ENCODE measurements at regions not wholly inside any gene's neighbourhood (a gene's known extent, or its start where the extent isn't known, plus 50 kb on each side); places are given as distances from the start of the nearest gene placed in this dataset.

GRCh38 chr5:108669462-108669861 is 78.2 kb upstream of the FER start:
- H3K27me3 Mint-ChIP-seq (ENCODE audit: low read depth): peaks cover 4% of the 10 kb centered on the region
- H3K4me3 Mint-ChIP-seq: no peak overlapping the region
- H3K27ac Mint-ChIP-seq: no peak overlapping the region
- H3K9me3 Mint-ChIP-seq: peaks cover 4% of the 10 kb centered on the region
- intact Hi-C loops (cut with micrococcal nuclease): no loop called here
- DNase-seq: no peak
- CTCF ChIA-PET: no interaction called here
- H3K4me1 Mint-ChIP-seq (ENCODE audit: low read depth): no peaks in the 10 kb centered on the region
- no peaks in the 10 kb centered on the region for H3K36me3 Mint-ChIP-seq (ENCODE audit: low read depth)

GRCh38 chr5:108661590-108662219 is 86.0 kb upstream of the FER start:
- Mint-ChIP-seq H3K4me3 (no peak overlapping the region), H3K27ac (no peak overlapping the region), H3K36me3 (ENCODE audit: low read depth) (no peaks in the 10 kb centered on the region), H3K4me1 (ENCODE audit: low read depth) (no peaks in the 10 kb centered on the region), H3K9me3 (peaks cover 4% of the 10 kb centered on the region), H3K27me3 (ENCODE audit: low read depth) (peaks cover 11% of the 10 kb centered on the region)
- intact Hi-C loops (cut with micrococcal nuclease): no loop called here
- CTCF ChIA-PET: no interaction called here
- no peak for DNase-seq

GRCh38 chr5:108661024-108661423 is 86.7 kb upstream of the FER start:
- no peak for DNase-seq
- no peak overlapping the region for H3K4me3 Mint-ChIP-seq

GRCh38 chr5:108660291-108660690 is 87.4 kb upstream of the FER start:
- Mint-ChIP-seq H3K27ac (no peak overlapping the region), H3K4me1 (ENCODE audit: low read depth) (no peaks in the 10 kb centered on the region), H3K4me3 (no peak overlapping the region), H3K9me3 (no peaks in the 10 kb centered on the region), H3K27me3 (ENCODE audit: low read depth) (peaks cover 7% of the 10 kb centered on the region), H3K36me3 (ENCODE audit: low read depth) (no peaks in the 10 kb centered on the region)
- intact Hi-C loops (cut with micrococcal nuclease): no loop called here
- no peak for DNase-seq
- CTCF ChIA-PET: interaction anchor here (0.9 kb wide), 1 partner anchor 18 kb away, joined by 3 read pairs; no protein-coding TSS in a partner anchor

More at GRCh38 chr5:108661024-108661423, 86.7 kb upstream of the FER start:
- peaks cover 8% of the 10 kb centered on the region for H3K27me3 Mint-ChIP-seq (ENCODE audit: low read depth)
- intact Hi-C loops (cut with micrococcal nuclease): no loop called here
- CTCF ChIA-PET: no interaction called here
- H3K27ac Mint-ChIP-seq: no peak overlapping the region
- H3K4me1 Mint-ChIP-seq (ENCODE audit: low read depth): no peaks in the 10 kb centered on the region
- no peaks in the 10 kb centered on the region for H3K36me3 Mint-ChIP-seq (ENCODE audit: low read depth)
- H3K9me3 Mint-ChIP-seq: no peaks in the 10 kb centered on the region

GRCh38 chr5:108659531-108659930 is 88.2 kb upstream of the FER start:
- no peaks in the 10 kb centered on the region for H3K9me3 Mint-ChIP-seq
- peaks cover 7% of the 10 kb centered on the region for H3K27me3 Mint-ChIP-seq (ENCODE audit: low read depth)
- H3K27ac Mint-ChIP-seq: no peak overlapping the region
- intact Hi-C loops (cut with micrococcal nuclease): no loop called here
- no peaks in the 10 kb centered on the region for H3K36me3 Mint-ChIP-seq (ENCODE audit: low read depth)
- H3K4me3 Mint-ChIP-seq: no peak overlapping the region
- CTCF ChIA-PET: interaction anchor here (0.9 kb wide), 1 partner anchor 17 kb away, joined by 3 read pairs; no protein-coding TSS in a partner anchor
- no peak for DNase-seq
- no peaks in the 10 kb centered on the region for H3K4me1 Mint-ChIP-seq (ENCODE audit: low read depth)

GRCh38 chr5:108655750-108656450 is 91.8 kb upstream of the FER start:
- intact Hi-C loops (cut with micrococcal nuclease): no loop called here
- no peak for DNase-seq
- CTCF ChIA-PET: interaction anchor here (0.7 kb wide), 1 partner anchor 442 kb away, joined by 3 read pairs; no protein-coding TSS in a partner anchor
- no peaks in the 10 kb centered on the region for H3K36me3 Mint-ChIP-seq (ENCODE audit: low read depth)
- H3K4me3 Mint-ChIP-seq: no peak overlapping the region
- H3K27me3 Mint-ChIP-seq (ENCODE audit: low read depth): peaks cover 7% of the 10 kb centered on the region
- H3K9me3 Mint-ChIP-seq: no peaks in the 10 kb centered on the region
- no peak overlapping the region for H3K27ac Mint-ChIP-seq
- H3K4me1 Mint-ChIP-seq (ENCODE audit: low read depth): no peaks in the 10 kb centered on the region

GRCh38 chr5:108654051-108654450 is 93.6 kb upstream of the FER start:
- H3K27me3 Mint-ChIP-seq (ENCODE audit: low read depth): peaks cover 5% of the 10 kb centered on the region
- intact Hi-C loops (cut with micrococcal nuclease): no loop called here
- H3K27ac Mint-ChIP-seq: no peak overlapping the region
- H3K4me1 Mint-ChIP-seq (ENCODE audit: low read depth): no peaks in the 10 kb centered on the region
- H3K9me3 Mint-ChIP-seq: no peaks in the 10 kb centered on the region
- CTCF ChIA-PET: no interaction called here
- H3K4me3 Mint-ChIP-seq: no peak overlapping the region
- no peak for DNase-seq
- no peaks in the 10 kb centered on the region for H3K36me3 Mint-ChIP-seq (ENCODE audit: low read depth)

- no peak for DNase-seq
- no peak overlapping the region for H3K4me3 Mint-ChIP-seq
- no peaks in the 10 kb centered on the region for H3K4me1 Mint-ChIP-seq (ENCODE audit: low read depth)
- H3K27me3 Mint-ChIP-seq (ENCODE audit: low read depth): peaks cover 3% of the 10 kb centered on the region
- no peak overlapping the region for H3K27ac Mint-ChIP-seq
- H3K36me3 Mint-ChIP-seq (ENCODE audit: low read depth): no peaks in the 10 kb centered on the region
- H3K9me3 Mint-ChIP-seq: no peaks in the 10 kb centered on the region
- intact Hi-C loops (cut with micrococcal nuclease): no loop called here
- CTCF ChIA-PET: no interaction called here
Observed at GRCh38 chr5:108653201-108653600, 94.5 kb upstream of the FER start.

- CTCF ChIA-PET: interaction anchor here (1.1 to 1.8 kb wide), 2 partner anchors 9 to 13 kb away, joined by 4 to 6 read pairs; no protein-coding TSS in a partner anchor
- Mint-ChIP-seq H3K4me1 (ENCODE audit: low read depth) (no peaks in the 10 kb centered on the region), H3K36me3 (ENCODE audit: low read depth) (peaks cover 2% of the 10 kb centered on the region), H3K27ac (no peak overlapping the region), H3K9me3 (peaks cover 6% of the 10 kb centered on the region), H3K27me3 (ENCODE audit: low read depth) (peaks cover 3% of the 10 kb centered on the region), H3K4me3 (no peak overlapping the region)
- no peak for DNase-seq
- intact Hi-C loops (cut with micrococcal nuclease): no loop called here
Observed at GRCh38 chr5:108650997-108651396, 96.7 kb upstream of the FER start.

- intact Hi-C loops (cut with micrococcal nuclease): no loop called here
- Mint-ChIP-seq H3K36me3 (ENCODE audit: low read depth) (peaks cover 2% of the 10 kb centered on the region), H3K27me3 (ENCODE audit: low read depth) (peaks cover 3% of the 10 kb centered on the region), H3K27ac (no peak overlapping the region), H3K9me3 (peaks cover 6% of the 10 kb centered on the region), H3K4me3 (no peak overlapping the region), H3K4me1 (ENCODE audit: low read depth) (no peaks in the 10 kb centered on the region)
- CTCF ChIA-PET: interaction anchor here (1.8 kb wide), 1 partner anchor 12 kb away, joined by 4 read pairs; no protein-coding TSS in a partner anchor
- no peak for DNase-seq
Observed at GRCh38 chr5:108649646-108650045, 98.1 kb upstream of the FER start.

GRCh38 chr5:108649106-108649505 is 98.6 kb upstream of the FER start:
- Mint-ChIP-seq H3K27ac (no peak overlapping the region), H3K36me3 (ENCODE audit: low read depth) (peaks cover 2% of the 10 kb centered on the region), H3K4me3 (no peak overlapping the region), H3K9me3 (peaks cover 6% of the 10 kb centered on the region), H3K27me3 (ENCODE audit: low read depth) (peaks cover 3% of the 10 kb centered on the region), H3K4me1 (ENCODE audit: low read depth) (no peaks in the 10 kb centered on the region)
- intact Hi-C loops (cut with micrococcal nuclease): no loop called here
- DNase-seq: no peak
- CTCF ChIA-PET: interaction anchor here (1.8 kb wide), 1 partner anchor 11 kb away, joined by 4 read pairs; no protein-coding TSS in a partner anchor

GRCh38 chr5:108642170-108642906 is 105.4 kb upstream of the FER start:
- DNase-seq: peak; percentile 77
- Mint-ChIP-seq H3K9me3 (peaks cover 6% of the 10 kb centered on the region), H3K27ac (no peak overlapping the region), H3K4me3 (peak overlapping the region; percentile 16), H3K27me3 (ENCODE audit: low read depth) (peaks cover 14% of the 10 kb centered on the region), H3K4me1 (ENCODE audit: low read depth) (peaks cover 2% of the 10 kb centered on the region), H3K36me3 (ENCODE audit: low read depth) (peaks cover 2% of the 10 kb centered on the region)
- intact Hi-C loops (cut with micrococcal nuclease): loop anchor here (1.0 to 5.0 kb wide), 6 partner anchors 120 to 1985 kb away; no protein-coding TSS in a partner anchor
- CTCF ChIA-PET: interaction anchor here (0.6 to 2.1 kb wide), 11 partner anchors 9 to 1046 kb away, joined by 3 to 8 read pairs (median 3); no protein-coding TSS in a partner anchor

Measured in activated naive CD4-positive, alpha-beta T cell treated with anti-CD3 and anti-CD28 coated beads for 36 hours (primary cell).